ENCODE measurements at regions not wholly inside any gene's neighbourhood (a gene's known extent, or its start where the extent isn't known, plus 50 kb on each side); places are given as distances from the start of the nearest gene placed in this dataset.
"Not testable (repeated sequence)": the region's sequence is repeated elsewhere in the genome, so short reads cannot be mapped to it uniquely, and the experiment has no call there.

DNA sequence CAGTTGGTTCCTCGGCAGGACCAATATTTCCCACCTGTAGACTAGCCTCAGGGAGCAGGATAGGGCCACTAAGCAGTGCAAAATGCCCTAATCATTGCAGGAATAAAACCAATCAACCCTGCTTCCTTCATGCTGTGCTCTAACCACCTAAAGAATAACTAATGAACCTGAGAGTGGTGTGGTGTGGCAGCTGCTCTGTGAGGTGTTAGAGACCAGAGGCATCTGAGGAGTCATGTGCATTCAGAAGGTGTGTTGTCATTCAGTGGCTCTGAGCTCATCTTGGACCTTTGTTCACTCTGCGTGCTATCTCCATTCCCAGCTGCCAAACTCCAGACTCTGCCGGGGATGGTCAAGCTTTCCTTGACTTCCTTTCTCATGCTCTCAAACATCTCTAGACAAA lies 136.7 kb upstream of the EGLN3 start:
- DNase-seq, result no peak

GRCh38 chr14:34086223-34086757 lies 135.4 kb upstream of the EGLN3 start:
- no peak for DNase-seq

DNA sequence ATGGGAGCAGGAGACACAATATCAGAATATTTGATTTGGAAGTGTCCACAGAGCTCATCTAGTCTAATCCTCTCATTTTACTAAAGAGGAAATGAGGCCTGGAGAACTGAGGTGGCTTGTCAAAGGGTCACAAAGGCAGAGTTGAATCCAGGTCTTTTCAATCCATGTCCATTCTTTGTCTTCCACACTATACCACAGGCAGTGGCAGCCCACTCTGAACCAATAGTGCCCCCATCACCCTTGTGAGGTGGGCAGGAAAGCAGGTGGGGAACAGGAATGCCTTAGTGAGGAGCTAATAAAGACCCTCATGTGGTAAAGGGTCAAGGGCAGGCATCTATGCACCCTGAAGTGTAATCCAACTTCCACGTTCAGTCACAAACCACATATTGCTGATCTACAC lies 134.8 kb upstream of the EGLN3 start:
- no peak for DNase-seq

- peak; percentile 50 for DNase-seq
Measured at GRCh38 chr14:34081576-34082136, 130.8 kb upstream of the EGLN3 start.

- no peak for DNase-seq
Measured at GRCh38 chr14:34081101-34081575, 130.3 kb upstream of the EGLN3 start.

GRCh38 chr14:34079643-34080042 lies 128.8 kb upstream of the EGLN3 start:
- DNase-seq, result not testable (repeated sequence)

GRCh38 chr14:34078117-34078743 lies 127.4 kb upstream of the EGLN3 start:
- DNase-seq, result no peak

GRCh38 chr14:34075826-34076225 lies 125.0 kb upstream of the EGLN3 start:
- DNase-seq, result no peak

DNA sequence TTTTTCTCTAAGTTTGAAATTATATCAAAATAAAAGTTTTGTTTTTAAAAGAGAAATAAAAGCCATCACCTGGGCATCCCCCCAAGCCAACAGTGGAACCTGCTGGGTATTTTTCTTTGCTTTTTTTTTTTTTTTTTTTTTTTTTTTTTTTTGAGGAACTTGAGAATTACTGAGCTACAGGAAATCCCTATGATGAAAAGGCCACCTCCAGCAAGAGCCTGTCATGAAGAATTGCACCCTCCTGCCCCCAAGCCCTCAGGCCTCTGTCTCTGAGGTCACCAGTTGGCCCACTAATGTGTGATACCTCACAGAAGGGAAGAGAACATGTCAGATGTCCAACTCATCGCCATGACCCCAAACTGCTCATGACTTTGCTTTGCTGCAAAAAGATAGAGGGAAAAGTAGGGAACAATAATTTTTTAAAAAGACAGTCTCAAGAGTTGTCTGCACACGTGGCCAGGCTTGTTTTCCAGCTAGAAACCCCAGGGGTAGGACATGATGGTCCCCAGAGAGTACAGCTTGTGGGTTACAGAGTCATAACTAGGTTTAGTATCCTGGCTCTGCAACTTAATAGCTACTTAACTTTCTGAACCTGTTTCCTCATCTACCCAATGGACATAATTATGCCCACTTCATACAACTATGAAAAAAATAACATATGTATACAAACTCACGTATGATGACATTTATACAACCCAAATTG lies 124.3 kb upstream of the EGLN3 start:
- DNase-seq, result no peak

GRCh38 chr14:34072921-34073320 lies 122.0 kb upstream of the EGLN3 start:
- DNase-seq, result no peak

DNA sequence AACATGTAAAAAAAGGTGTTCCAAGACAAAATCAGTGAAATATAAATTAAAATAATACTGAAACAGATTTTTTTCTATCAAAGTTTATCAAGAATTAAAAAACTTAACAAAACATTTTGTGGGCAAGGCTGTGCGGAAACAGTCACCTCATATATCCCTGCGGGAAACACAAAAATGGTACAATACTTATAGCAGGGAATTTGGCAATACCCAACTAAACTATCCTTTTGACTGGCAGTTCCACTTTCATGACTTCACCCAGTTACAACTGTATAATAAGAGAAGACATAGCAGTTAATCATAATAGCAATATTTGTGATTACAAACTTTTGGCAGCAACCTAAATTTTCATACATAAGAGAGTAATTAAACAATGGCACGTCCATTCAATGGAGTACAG lies 121.5 kb upstream of the EGLN3 start:
- DNase-seq, result no peak

DNA sequence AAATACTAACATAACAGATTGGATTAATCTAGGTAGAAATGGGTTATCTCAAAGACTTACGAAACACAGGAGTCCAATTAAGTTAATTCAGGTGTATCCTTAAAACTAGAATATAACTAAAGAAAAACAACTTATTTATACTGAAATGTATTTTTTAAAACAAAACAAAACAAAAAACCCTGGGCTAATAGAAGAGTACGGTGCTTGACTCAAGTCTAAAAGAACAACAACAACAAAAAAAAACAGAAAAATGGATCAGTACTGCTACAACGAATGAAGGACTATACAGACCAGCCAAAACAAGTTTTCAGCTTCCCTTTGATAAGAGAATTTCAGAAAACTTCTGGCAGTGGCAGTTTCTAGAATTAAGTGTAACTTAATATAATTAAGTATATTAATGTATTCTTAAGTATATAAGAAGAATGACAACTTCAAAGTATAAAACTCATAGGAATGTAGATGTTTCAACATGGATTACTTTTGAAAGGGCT lies 120.1 kb upstream of the EGLN3 start:
- DNase-seq, result no peak

DNA sequence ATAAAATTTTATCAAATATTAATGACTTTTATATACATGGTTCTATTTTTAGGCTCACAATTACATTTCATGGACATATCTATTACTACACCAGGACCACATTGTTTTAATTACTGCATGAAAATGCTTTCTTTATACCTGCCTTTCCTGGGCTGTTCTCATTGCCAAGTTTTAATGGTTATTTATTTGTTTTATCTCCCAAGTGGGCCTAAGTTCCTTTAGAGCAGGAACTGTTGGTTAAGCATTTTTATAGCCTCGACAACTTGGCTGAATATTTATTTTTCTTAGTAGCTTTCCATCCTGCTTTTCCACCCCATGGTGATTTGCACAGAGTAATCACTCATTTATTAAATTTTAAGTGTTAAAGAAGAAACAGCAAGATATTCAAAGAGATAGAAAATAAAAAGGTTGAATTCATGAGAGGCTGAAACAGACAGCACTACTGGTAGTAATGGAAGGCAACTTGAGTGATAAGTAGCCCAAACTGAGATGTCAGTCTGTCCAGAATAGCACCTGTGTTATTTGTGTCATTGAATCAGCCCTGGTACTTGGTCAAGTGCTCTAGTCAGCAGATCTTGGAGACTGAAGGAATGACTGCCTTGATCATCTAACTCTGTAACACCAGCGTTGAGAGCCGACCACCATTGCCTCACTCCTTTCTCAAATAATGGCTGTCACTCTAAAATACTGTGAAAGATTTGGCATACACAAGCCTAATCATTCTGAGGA lies 119.1 kb upstream of the EGLN3 start:
- DNase-seq, result no peak

DNA sequence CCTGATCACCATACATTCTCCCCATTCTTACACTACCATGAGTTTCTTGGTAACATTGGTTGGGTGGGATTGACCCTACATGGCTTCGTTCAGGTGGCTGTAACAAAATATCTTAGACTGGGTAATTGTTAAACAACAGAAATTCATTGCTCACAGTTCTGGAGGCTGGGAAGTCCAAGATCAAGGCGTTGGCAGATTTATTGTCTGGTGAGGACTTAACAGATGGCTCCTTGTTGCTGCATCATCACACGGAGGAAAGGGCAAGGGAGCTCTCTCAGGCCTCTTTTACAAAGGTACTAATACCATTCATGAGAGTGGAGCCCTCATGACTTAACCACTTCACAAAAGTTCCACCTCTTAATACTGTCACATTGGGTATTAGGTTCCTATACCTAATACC lies 116.7 kb upstream of the EGLN3 start:
- no peak for DNase-seq

DNA sequence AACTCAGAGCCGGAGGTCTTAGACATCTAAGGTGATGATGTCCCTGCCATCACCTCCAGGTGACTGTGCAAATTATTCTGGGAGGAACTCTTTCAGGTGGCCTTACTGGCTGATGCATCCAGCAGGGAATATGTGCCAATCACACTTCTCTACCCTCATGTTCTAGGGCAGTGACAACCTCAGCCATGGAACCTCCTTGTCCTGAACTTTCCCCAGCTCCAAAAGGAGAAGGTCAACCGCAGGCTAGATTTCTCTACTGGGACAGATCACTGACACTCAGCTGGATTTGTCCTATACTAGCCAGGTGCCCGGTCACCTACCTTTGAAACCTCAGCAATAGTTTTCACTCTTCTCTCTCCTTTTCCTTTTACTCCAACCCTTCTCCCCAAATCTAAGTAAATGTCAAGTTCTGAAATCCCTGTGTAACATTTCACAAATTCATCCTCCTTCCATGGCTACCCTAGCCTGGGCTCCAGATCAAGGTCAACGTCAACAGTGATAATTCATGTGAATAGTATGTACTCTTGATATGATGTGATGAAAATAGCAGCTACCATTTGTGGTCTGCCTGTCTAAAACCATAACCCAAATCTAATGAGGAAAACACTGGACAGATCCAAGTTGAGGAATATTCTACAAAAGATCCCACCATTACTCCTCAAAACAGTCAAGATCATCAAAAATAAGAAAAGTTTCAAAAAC lies 115.0 kb upstream of the EGLN3 start:
- DNase-seq, result no peak

DNA sequence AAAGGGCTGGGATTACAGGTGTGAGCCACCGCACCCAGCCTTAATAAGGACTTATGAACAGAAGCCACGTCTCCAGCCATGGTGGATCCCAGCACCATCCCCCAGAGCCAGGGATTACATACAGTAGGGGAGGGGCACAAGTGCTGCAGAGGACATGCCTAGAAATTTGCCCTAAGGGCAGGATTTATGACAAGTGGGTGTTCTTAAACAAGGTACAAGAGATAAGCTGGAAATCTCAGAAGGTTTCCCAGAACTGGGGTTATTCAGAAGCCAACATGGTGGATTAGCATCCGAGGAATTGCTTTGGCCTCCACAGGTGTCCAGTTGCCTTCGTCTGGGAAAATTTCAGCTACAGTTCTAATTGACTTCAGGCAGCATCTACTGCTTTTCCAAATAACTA lies 114.4 kb upstream of the EGLN3 start:
- no peak for DNase-seq

- no peak for DNase-seq
Measured at GRCh38 chr14:34064349-34064748, 113.5 kb upstream of the EGLN3 start.

DNA sequence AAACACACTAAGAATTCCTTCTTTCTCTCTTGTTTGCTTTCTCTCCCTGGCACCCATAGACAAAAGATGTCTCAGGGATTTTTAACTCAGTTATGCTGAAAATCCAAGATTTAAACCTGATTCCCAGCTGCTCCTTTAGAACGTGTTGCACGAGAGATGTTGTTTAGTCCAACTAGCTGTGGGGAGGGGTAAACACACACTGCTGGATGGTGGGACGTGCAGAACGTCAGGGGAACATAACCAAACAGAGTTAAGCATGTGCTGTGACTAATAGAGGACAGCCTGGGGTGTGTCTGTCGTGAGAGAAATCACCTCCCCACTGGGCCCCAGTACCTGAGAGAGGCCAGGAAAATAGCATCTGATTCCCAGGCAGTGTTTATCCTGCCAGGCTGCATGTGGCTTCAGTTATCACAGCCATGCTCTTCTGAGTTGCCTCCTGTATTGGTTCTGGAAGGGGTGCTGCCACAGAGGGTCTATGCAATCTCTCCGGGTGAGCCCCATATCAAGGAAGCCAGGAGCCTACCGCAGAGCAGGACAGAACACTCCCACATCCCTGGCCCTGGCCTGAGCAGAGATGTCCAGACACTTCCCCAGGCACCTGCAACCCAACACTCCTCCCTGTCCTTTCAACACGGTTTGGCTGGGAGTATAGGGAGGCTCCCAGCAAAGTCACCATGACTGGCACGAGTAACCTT lies 112.7 kb upstream of the EGLN3 start:
- no peak for DNase-seq

DNA sequence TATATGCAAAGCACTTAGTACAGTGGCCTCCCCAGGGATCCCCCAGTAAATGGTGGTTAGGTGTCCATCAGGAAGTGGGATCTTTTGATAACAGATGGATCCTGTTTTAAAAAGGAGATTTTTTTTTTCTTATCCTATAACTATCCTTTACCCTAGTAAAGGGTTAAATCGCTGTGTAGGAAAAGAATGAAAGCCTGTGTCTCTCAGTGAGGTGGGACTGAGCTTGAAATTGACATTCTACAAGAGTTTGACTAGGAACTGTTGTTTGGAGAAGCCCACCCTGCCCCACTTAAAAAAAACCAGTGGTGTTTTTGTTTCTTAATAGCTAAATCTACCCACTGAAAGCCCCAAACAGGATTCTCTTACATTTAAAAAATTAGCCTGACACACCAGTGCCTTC lies 112.2 kb upstream of the EGLN3 start:
- no peak for DNase-seq

DNA sequence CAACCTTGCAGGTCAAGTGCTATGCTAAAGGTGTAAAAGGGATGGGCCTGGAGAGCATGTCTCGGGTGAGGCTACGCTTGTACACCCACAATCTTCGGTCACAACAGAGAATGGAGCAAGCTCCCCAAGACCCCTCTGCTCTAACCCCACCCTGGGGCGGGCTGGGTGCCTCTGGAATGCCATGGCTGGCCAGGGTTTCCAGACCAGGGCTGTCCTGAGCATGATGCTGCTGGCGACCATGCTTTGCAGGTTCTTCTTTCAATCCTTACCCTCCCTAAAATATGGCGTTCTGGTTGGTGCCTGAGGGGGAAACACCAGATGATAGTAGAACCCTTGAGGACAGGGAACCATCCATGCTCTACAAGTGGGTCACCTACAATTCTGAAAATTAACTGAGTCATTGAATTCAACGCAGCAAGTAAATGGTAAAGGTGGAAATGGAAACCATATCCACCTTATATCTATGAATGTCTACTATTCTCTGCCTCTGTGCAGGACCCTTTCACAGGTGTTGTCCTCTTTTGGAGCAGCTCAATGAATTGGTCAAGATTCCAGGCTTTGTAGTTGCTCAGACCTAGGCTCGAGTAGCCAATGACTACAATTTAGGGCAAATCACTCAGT lies 111.6 kb upstream of the EGLN3 start:
- no peak for DNase-seq

DNA sequence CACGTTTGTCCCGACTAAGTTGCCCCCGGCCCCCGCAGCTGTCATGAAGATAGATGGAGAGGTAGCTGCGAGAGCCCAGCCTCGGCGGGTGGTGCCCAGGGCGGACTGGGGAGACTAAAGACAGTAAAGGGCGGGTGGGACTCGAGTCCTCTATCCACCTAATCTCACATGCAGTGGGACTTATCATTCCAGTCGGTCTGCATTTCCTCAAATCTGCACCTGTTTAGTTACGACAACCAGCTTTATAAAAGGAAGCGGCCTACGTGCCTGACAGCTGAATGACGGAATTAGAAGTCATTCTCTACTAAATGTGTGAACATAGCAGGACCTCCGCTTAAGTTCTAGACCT lies 109.8 kb upstream of the EGLN3 start:
- DNase-seq, result no peak
